ENCODE measurements at regions not wholly inside any gene's neighbourhood (a gene's known extent, or its start where the extent isn't known, plus 50 kb on each side); places are given as distances from the start of the nearest gene placed in this dataset.
"Not testable (repeated sequence)": the region's sequence is repeated elsewhere in the genome, so short reads cannot be mapped to it uniquely, and the experiment has no call there.

- no peak overlapping the region for H3K4me3 ChIP-seq (ENCODE audit: low read depth, low read length)
- DNase-seq (ENCODE audit: low read depth) = no peak
- TF ChIP-seq CTCF (IDR thresholded peaks at IDR 0.05; ENCODE audit: insufficient read depth, low read depth, low read length, missing control alignments) = no peak
Measured at GRCh38 chr18:28432339-28432738, 255.4 kb upstream of the CDH2 start.

GRCh38 chr18:28425886-28426285 lies 249.0 kb upstream of the CDH2 start:
- H3K4me3 ChIP-seq (ENCODE audit: low read depth, low read length) = no peak overlapping the region
- DNase-seq (ENCODE audit: low read depth) = no peak
- no peak for TF ChIP-seq CTCF (IDR thresholded peaks at IDR 0.05; ENCODE audit: insufficient read depth, low read depth, low read length, missing control alignments)

GRCh38 chr18:28422577-28422976 lies 245.6 kb upstream of the CDH2 start:
- no peak overlapping the region for H3K4me3 ChIP-seq (ENCODE audit: low read depth, low read length)
- DNase-seq (ENCODE audit: low read depth) = no peak

GRCh38 chr18:28421950-28422349 lies 245.0 kb upstream of the CDH2 start:
- H3K4me3 ChIP-seq (ENCODE audit: low read depth, low read length) = not testable (repeated sequence)

More at GRCh38 chr18:28422577-28422976, 245.6 kb upstream of the CDH2 start:
- TF ChIP-seq CTCF (IDR thresholded peaks at IDR 0.05; ENCODE audit: insufficient read depth, low read depth, low read length, missing control alignments) = no peak

GRCh38 chr18:28412521-28412920 lies 235.6 kb upstream of the CDH2 start:
- no peak for TF ChIP-seq CTCF (IDR thresholded peaks at IDR 0.05; ENCODE audit: insufficient read depth, low read depth, low read length, missing control alignments)
- H3K4me3 ChIP-seq (ENCODE audit: low read depth, low read length) = no peak overlapping the region
- no peak for DNase-seq (ENCODE audit: low read depth)

More at GRCh38 chr18:28421950-28422349, 245.0 kb upstream of the CDH2 start:
- not testable (repeated sequence) for DNase-seq (ENCODE audit: low read depth)

GRCh38 chr18:28411806-28412205 lies 234.9 kb upstream of the CDH2 start:
- no peak for TF ChIP-seq CTCF (IDR thresholded peaks at IDR 0.05; ENCODE audit: insufficient read depth, low read depth, low read length, missing control alignments)
- H3K4me3 ChIP-seq (ENCODE audit: low read depth, low read length) = no peak overlapping the region
- no peak for DNase-seq (ENCODE audit: low read depth)

- no peak for DNase-seq (ENCODE audit: low read depth)
- no peak for TF ChIP-seq CTCF (IDR thresholded peaks at IDR 0.05; ENCODE audit: insufficient read depth, low read depth, low read length, missing control alignments)
- H3K4me3 ChIP-seq (ENCODE audit: low read depth, low read length) = no peak overlapping the region
Measured at GRCh38 chr18:28409811-28410210, 232.9 kb upstream of the CDH2 start.

Data from GM12865 (cell line).